Naive thymus-derived CD4-positive, alpha-beta T cell (primary cell): ENCODE measurements at regions not wholly inside any gene's neighbourhood (a gene's known extent, or its start where the extent isn't known, plus 50 kb on each side); places are given as distances from the start of the nearest gene placed in this dataset.
A peak's percentile ranks its signal among the peaks of the same experiment; 100 is the strongest.

Experiments
- ATAC-seq: fragments of 150-1000 bp; cut with Tn5 transposase; 2 replicates; pipeline ENCODE4 v1.10.0; 2021; ENCODE audit warnings: mild to moderate bottlenecking, moderate library complexity
- CTCF ChIA-PET: fragments of 350-600 bp; sonication (Branson Sonifier 250); formaldehyde crosslinking; loops from one replicate; lab custom pipeline; 2021; ENCODE audit warnings: antibody characterized with exemption; lab: Charles Lee
- POLR2A ChIA-PET: fragments of 350-600 bp; sonication (Branson Sonifier 250); formaldehyde crosslinking; loops from one replicate; lab custom pipeline; 2021; ENCODE audit warnings: antibody characterized with exemption, inconsistent platforms; lab: Charles Lee
- DNase-seq, 9 donors: peaks; one replicate each; pipeline versions ENCODE4 v3.0.0 to v3.0.0-alpha.2; 2020 to 2022; ENCODE audit warnings: mixed read lengths in 1 of 9
- H3K27ac ChIP-seq: one replicate; pipeline ENCODE4 v1.7.0; 2013; ENCODE audit warnings: mild to moderate bottlenecking, low read depth, low read length, moderate library complexity
- H3K27me3 ChIP-seq, 2 donors: one replicate each; pipeline ENCODE4 v1.7.0; 2013; ENCODE audit warnings: low read length in 2 of 2, mild to moderate bottlenecking in 2 of 2, moderate library complexity in 2 of 2; ENCODE audit not compliant: control insufficient read depth in 2 of 2, insufficient read depth in 2 of 2
- H3K36me3 ChIP-seq, 3 experiments: 1 replicate in 2 of 3; 2 replicates in 1 of 3; pipeline ENCODE4 v1.7.0; 2013; ENCODE audit warnings: low read length in 3 of 3, mild to moderate bottlenecking in 3 of 3, moderate library complexity in 1 of 3; ENCODE audit not compliant: insufficient read depth in 3 of 3, control insufficient read depth in 2 of 3
- H3K4me1 ChIP-seq, 2 donors: one replicate each; pipeline ENCODE4 v1.7.0; 2013; ENCODE audit warnings: low read length in 2 of 2, mild to moderate bottlenecking in 2 of 2, moderate library complexity in 1 of 2; ENCODE audit not compliant: control insufficient read depth in 2 of 2, insufficient read depth in 2 of 2
- H3K4me3 ChIP-seq: 2 replicates; pipeline ENCODE4 v1.7.0; 2013; ENCODE audit warnings: mild to moderate bottlenecking, low read length
- H3K9me3 ChIP-seq, 3 experiments: 1 replicate in 2 of 3; 2 replicates in 1 of 3; pipeline ENCODE4 v1.7.0; 2013; ENCODE audit warnings: low read length in 3 of 3; ENCODE audit not compliant: control insufficient read depth in 2 of 3
- H3K27ac Mint-ChIP-seq, 9 donors: one replicate each; pipeline ENCODE4 v1.8.0; 2020 to 2022; ENCODE audit warnings: mixed read lengths in 9 of 9, mild to moderate bottlenecking in 8 of 9, moderate library complexity in 5 of 9, inconsistent platforms in 2 of 9
- H3K27me3 Mint-ChIP-seq, 5 donors: one replicate each; pipeline ENCODE4 v1.8.0; 2021 to 2022; ENCODE audit warnings: mixed read lengths in 5 of 5, mild to moderate bottlenecking in 1 of 5
- H3K36me3 Mint-ChIP-seq, 5 donors: one replicate each; pipeline ENCODE4 v1.8.0; 2020 to 2022; ENCODE audit warnings: mixed read lengths in 5 of 5, mild to moderate bottlenecking in 3 of 5, inconsistent platforms in 1 of 5
- H3K4me1 Mint-ChIP-seq, 7 donors: one replicate each; pipeline ENCODE4 v1.8.0; 2020 to 2022; ENCODE audit warnings: mixed read lengths in 7 of 7, mild to moderate bottlenecking in 3 of 7, inconsistent platforms in 1 of 7
- H3K4me3 Mint-ChIP-seq, 10 donors: one replicate each; pipeline ENCODE4 v1.8.0; 2020 to 2022; ENCODE audit warnings: mild to moderate bottlenecking in 10 of 10, mixed read lengths in 10 of 10, moderate library complexity in 6 of 10, inconsistent platforms in 2 of 10
- H3K9me3 Mint-ChIP-seq, 11 donors: one replicate each; pipeline ENCODE4 v1.8.0; 2020 to 2022; ENCODE audit warnings: mixed read lengths in 11 of 11, mild to moderate bottlenecking in 4 of 11, inconsistent platforms in 1 of 11, moderate library complexity in 1 of 11
- intact Hi-C, 2 donors: fragments of 100-400 bp; cut with micrococcal nuclease; formaldehyde crosslinking; loops; one replicate each; pipeline ENCODE4 v1.15.1; 2023

- POLR2A ChIA-PET, result no interaction called here
- H3K36me3 Mint-ChIP-seq, result no peaks in the 10 kb centered on the region
- no peaks in the 10 kb centered on the region for H3K4me1 ChIP-seq
- no peak overlapping the region for H3K27ac ChIP-seq
- intact Hi-C loops, result no loop called here
- H3K4me1 Mint-ChIP-seq, result peaks cover 0 to 10% (median 1%) of the 10 kb centered on the region in 7 donors
- H3K27me3 ChIP-seq, result no peaks in the 10 kb centered on the region
- H3K4me3 ChIP-seq, result no peak overlapping the region
- H3K9me3 ChIP-seq, result no peaks in the 10 kb centered on the region
- H3K9me3 Mint-ChIP-seq, result peaks cover 0 to 1% (median 0%) of the 10 kb centered on the region in 11 donors
- no peak overlapping the region for H3K27ac Mint-ChIP-seq
- ATAC-seq (no peak), DNase-seq (no peak)
- CTCF ChIA-PET, result no interaction called here
- no peaks in the 10 kb centered on the region for H3K27me3 Mint-ChIP-seq
- H3K36me3 ChIP-seq, result no peaks in the 10 kb centered on the region
- no peak overlapping the region for H3K4me3 Mint-ChIP-seq
These were observed 135.2 kb upstream of the SETBP1 start for GRCh38 chr18:44545359-44545985.

- Mint-ChIP-seq H3K4me1 (peaks cover 0 to 10% (median 1%) of the 10 kb centered on the region in 7 donors), H3K36me3 (no peaks in the 10 kb centered on the region), H3K27ac (no peak overlapping the region), H3K4me3 (no peak overlapping the region), H3K27me3 (no peaks in the 10 kb centered on the region), H3K9me3 (peaks cover 0 to 1% (median 0%) of the 10 kb centered on the region in 11 donors)
- no peaks in the 10 kb centered on the region for H3K4me1 ChIP-seq
- no peaks in the 10 kb centered on the region for H3K9me3 ChIP-seq
- H3K27ac ChIP-seq, result no peak overlapping the region
- no peaks in the 10 kb centered on the region for H3K27me3 ChIP-seq
- intact Hi-C loops, result no loop called here
- no peak overlapping the region for H3K4me3 ChIP-seq
- ChIA-PET CTCF (no interaction called here), POLR2A (no interaction called here)
- no peaks in the 10 kb centered on the region for H3K36me3 ChIP-seq
- no peak for DNase-seq
- no peak for ATAC-seq
These were observed 133.7 kb upstream of the SETBP1 start for GRCh38 chr18:44546954-44547353.

DNA sequence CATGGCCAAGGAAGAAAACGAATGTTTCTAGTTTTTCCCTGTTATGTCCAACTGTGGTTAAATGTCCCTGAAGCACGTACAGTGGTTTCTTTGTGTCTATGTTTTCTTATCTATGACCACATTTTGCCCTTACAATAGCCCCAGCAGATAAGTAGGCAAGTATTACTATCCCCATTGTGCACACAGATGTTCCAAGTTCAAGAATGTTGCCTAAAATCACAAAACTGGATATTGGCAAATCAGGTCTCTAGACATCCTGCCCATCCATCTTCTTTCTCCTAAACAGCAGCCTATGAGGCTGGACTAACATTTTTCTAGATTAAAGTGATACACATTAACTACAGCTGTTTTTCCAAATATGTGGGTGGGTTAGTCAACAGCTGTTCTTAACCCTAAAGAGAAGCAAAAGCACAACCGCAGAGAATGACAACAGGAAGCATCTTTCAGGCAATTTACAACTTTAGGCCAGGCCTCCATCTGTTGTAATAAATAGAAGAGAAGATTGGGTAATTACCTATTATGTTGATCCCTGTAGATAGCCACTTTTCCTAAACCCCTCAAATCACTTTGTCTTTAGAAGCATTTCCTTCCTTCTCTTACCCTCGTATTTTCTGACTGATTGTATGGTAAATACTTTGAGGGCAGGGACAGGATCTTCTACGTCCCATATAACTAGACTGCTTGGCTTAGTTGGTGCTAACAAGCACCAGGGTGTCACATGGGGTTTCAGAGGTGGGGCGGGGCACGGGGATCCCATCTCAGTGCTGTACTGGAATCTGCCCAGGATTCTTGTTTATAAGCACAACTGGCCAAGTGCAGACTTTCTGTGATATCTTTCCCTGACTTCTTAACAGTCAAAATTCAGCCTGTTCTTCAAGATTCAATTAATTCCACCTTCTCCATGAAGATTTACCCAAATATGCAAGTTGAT is 132.1 kb upstream of the SETBP1 start:
- H3K36me3 ChIP-seq, result no peaks in the 10 kb centered on the region
- no peaks in the 10 kb centered on the region for H3K27me3 Mint-ChIP-seq
- H3K36me3 Mint-ChIP-seq, result no peaks in the 10 kb centered on the region
- ATAC-seq (peak; percentile 14), DNase-seq (no peak)
- no peak overlapping the region for H3K27ac Mint-ChIP-seq
- peaks cover 0 to 10% (median 1%) of the 10 kb centered on the region in 7 donors for H3K4me1 Mint-ChIP-seq
- intact Hi-C loops, result no loop called here
- H3K27me3 ChIP-seq, result no peaks in the 10 kb centered on the region
- no peaks in the 10 kb centered on the region for H3K4me1 ChIP-seq
- no peak overlapping the region for H3K4me3 ChIP-seq
- H3K4me3 Mint-ChIP-seq, result no peak overlapping the region
- H3K27ac ChIP-seq, result no peak overlapping the region
- H3K9me3 ChIP-seq, result no peaks in the 10 kb centered on the region
- ChIA-PET CTCF (no interaction called here), POLR2A (no interaction called here)
- peaks cover 0 to 1% (median 0%) of the 10 kb centered on the region in 11 donors for H3K9me3 Mint-ChIP-seq

GRCh38 chr18:44552706-44553105 is 128.0 kb upstream of the SETBP1 start:
- Mint-ChIP-seq H3K27me3 (no peaks in the 10 kb centered on the region), H3K27ac (no peak overlapping the region)
- POLR2A ChIA-PET, result no interaction called here

GRCh38 chr18:44556296-44556695 is 124.4 kb upstream of the SETBP1 start:
- H3K27me3 ChIP-seq, result no peaks in the 10 kb centered on the region
- Mint-ChIP-seq H3K4me3 (no peak overlapping the region), H3K27ac (no peak overlapping the region), H3K9me3 (peaks cover 0 to 2% (median 0%) of the 10 kb centered on the region in 11 donors), H3K4me1 (no peaks in the 10 kb centered on the region), H3K36me3 (no peaks in the 10 kb centered on the region), H3K27me3 (peaks cover 0 to 7% (median 0%) of the 10 kb centered on the region in 5 donors)
- no peaks in the 10 kb centered on the region for H3K4me1 ChIP-seq
- intact Hi-C loops, result no loop called here
- DNase-seq, result no peak
- H3K36me3 ChIP-seq, result no peaks in the 10 kb centered on the region
- POLR2A ChIA-PET, result no interaction called here
- no peak overlapping the region for H3K27ac ChIP-seq
- no peak for ATAC-seq
- CTCF ChIA-PET, result no interaction called here
- no peak overlapping the region for H3K4me3 ChIP-seq
- no peaks in the 10 kb centered on the region for H3K9me3 ChIP-seq

More at GRCh38 chr18:44552706-44553105, 128.0 kb upstream of the SETBP1 start:
- Histone ChIP-seq H3K27me3 (no peaks in the 10 kb centered on the region), H3K36me3 (no peaks in the 10 kb centered on the region), H3K4me3 (no peak overlapping the region), H3K4me1 (no peaks in the 10 kb centered on the region), H3K27ac (no peak overlapping the region), H3K9me3 (no peaks in the 10 kb centered on the region)
- DNase-seq (no peak), ATAC-seq (no peak)
- intact Hi-C loops, result no loop called here
- Mint-ChIP-seq H3K4me1 (peaks cover 0 to 10% (median 1%) of the 10 kb centered on the region in 7 donors), H3K36me3 (no peaks in the 10 kb centered on the region), H3K9me3 (peaks cover 0 to 2% (median 0%) of the 10 kb centered on the region in 11 donors), H3K4me3 (no peak overlapping the region)
- CTCF ChIA-PET, result no interaction called here

GRCh38 chr18:44557616-44558151 is 123.0 kb upstream of the SETBP1 start:
- Histone ChIP-seq H3K9me3 (no peaks in the 10 kb centered on the region), H3K4me3 (no peak overlapping the region), H3K27me3 (no peaks in the 10 kb centered on the region), H3K27ac (no peak overlapping the region), H3K4me1 (no peaks in the 10 kb centered on the region), H3K36me3 (no peaks in the 10 kb centered on the region)
- Mint-ChIP-seq H3K27me3 (peaks cover 0 to 7% (median 0%) of the 10 kb centered on the region in 5 donors), H3K4me1 (no peaks in the 10 kb centered on the region), H3K27ac (no peak overlapping the region), H3K4me3 (no peak overlapping the region), H3K36me3 (no peaks in the 10 kb centered on the region), H3K9me3 (peaks cover 0 to 2% (median 0%) of the 10 kb centered on the region in 11 donors)
- DNase-seq (no peak), ATAC-seq (no peak)
- ChIA-PET POLR2A (no interaction called here), CTCF (no interaction called here)
- intact Hi-C loops, result no loop called here
